NCI-H1930 (cell line): ENCODE measurements at regions not wholly inside any gene's neighbourhood (a gene's known extent, or its start where the extent isn't known, plus 50 kb on each side); places are given as distances from the start of the nearest gene placed in this dataset.

Source experiments
- DNase-seq, 2 experiments: peaks; one replicate each; lab custom pipeline; 2025; lab: John Stamatoyannopoulos, UW

- no peak for DNase-seq
Observed at GRCh38 chr15:94008104-94009074, 223.0 kb upstream of the MCTP2 start.

- no peak for DNase-seq
Observed at GRCh38 chr15:94004697-94005096, 226.7 kb upstream of the MCTP2 start.

- DNase-seq: no peak
Observed at GRCh38 chr15:94002041-94002440, 229.3 kb upstream of the MCTP2 start.

GRCh38 chr15:94001255-94001801, 230.0 kb upstream of the MCTP2 start:
- DNase-seq: no peak

- DNase-seq: no peak
Observed at GRCh38 chr15:94000606-94001005, 230.8 kb upstream of the MCTP2 start.

- DNase-seq: no peak
Observed at GRCh38 chr15:93997071-93997658, 234.2 kb upstream of the MCTP2 start.

- DNase-seq: no peak
Observed at GRCh38 chr15:93989440-93989998, 241.8 kb upstream of the MCTP2 start.

- no peak for DNase-seq
Observed at GRCh38 chr15:93987068-93987467, 244.3 kb upstream of the MCTP2 start.

GRCh38 chr15:93986400-93986984, 244.9 kb upstream of the MCTP2 start:
- DNase-seq: no peak

GRCh38 chr15:93985925-93986324, 245.4 kb upstream of the MCTP2 start:
- DNase-seq: no peak

GRCh38 chr15:93985176-93985575, 246.2 kb upstream of the MCTP2 start:
- no peak for DNase-seq

GRCh38 chr15:93983526-93983925, 247.8 kb upstream of the MCTP2 start:
- DNase-seq: no peak

- DNase-seq: no peak
Observed at GRCh38 chr15:93982226-93982727, 249.1 kb upstream of the MCTP2 start.

GRCh38 chr15:93981706-93982105, 249.7 kb upstream of the MCTP2 start:
- no peak for DNase-seq

GRCh38 chr15:93980261-93980911, 251.0 kb upstream of the MCTP2 start:
- no peak for DNase-seq

GRCh38 chr15:93974804-93975481, 256.4 kb upstream of the MCTP2 start:
- peak in 1 of 2 experiments; percentile 24 for DNase-seq

GRCh38 chr15:93973287-93973686, 258.1 kb upstream of the MCTP2 start:
- DNase-seq: no peak

- no peak for DNase-seq
Observed at GRCh38 chr15:93968773-93969172, 262.6 kb upstream of the MCTP2 start.

GRCh38 chr15:93965304-93965908, 266.0 kb upstream of the MCTP2 start:
- DNase-seq: no peak

- DNase-seq: no peak
Observed at GRCh38 chr15:93954985-93955571, 276.3 kb upstream of the MCTP2 start.
